ENCODE measurements at regions not wholly inside any gene's neighbourhood (a gene's known extent, or its start where the extent isn't known, plus 50 kb on each side); places are given as distances from the start of the nearest gene placed in this dataset.

GRCh38 chr3:55368366-55368765, 118.7 kb downstream of the WNT5A start:
- no peak for TF ChIP-seq CTCF (conservative IDR thresholded peaks at IDR 0.05; ENCODE audit: low read depth, low read length)
- no peak for DNase-seq (ENCODE audit: low read depth)
- H3K4me3 ChIP-seq (ENCODE audit: low read depth, low read length) = no peak overlapping the region

GRCh38 chr3:55367384-55367783, 119.7 kb downstream of the WNT5A start:
- no peak for TF ChIP-seq CTCF (conservative IDR thresholded peaks at IDR 0.05; ENCODE audit: low read depth, low read length)
- DNase-seq (ENCODE audit: low read depth) = no peak
- no peak overlapping the region for H3K4me3 ChIP-seq (ENCODE audit: low read depth, low read length)

- TF ChIP-seq CTCF (conservative IDR thresholded peaks at IDR 0.05; ENCODE audit: low read depth, low read length) = no peak
- no peak for DNase-seq (ENCODE audit: low read depth)
- H3K4me3 ChIP-seq (ENCODE audit: low read depth, low read length) = no peak overlapping the region
Measured at GRCh38 chr3:55364421-55364820, 122.7 kb downstream of the WNT5A start.

DNA sequence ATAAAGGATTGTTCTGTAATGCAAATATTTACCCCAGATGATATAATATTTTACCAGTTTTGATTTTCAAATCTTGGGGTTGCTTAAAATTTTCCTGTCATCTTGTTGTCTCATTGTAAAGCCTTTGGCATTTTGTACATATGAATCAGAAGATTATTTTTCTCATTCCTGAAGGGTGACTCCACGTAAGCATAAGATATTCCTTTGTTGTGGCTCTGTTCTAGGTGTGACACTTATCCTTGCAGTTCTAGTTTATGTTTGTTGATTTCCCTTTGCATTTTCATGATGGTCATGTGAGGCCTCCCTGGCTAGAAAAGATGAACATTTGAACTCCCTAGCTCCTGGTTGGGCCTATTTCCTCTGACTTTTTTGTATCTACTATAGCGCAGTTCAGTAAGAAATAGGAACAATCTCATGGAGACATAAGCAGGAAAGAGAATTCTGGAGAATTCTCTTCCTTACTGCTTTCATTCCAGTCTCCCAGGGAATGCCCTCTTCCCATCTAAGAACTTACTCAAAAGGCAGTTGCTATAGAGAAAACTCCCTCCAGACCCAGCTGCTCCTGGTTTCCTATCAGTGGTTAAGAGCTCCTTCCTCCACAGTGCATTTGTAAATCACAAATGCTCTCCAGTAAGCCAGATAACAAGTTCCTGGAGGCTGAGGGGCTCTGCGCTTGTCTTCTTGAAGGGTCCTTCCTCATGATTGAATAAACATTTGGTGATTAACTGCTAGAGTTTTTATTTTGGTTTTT, 124.7 kb downstream of the WNT5A start:
- no peak overlapping the region for H3K4me3 ChIP-seq (ENCODE audit: low read depth, low read length)
- DNase-seq (ENCODE audit: low read depth) = peak; percentile 50
- TF ChIP-seq CTCF (conservative IDR thresholded peaks at IDR 0.05; ENCODE audit: low read depth, low read length) = no peak

- TF ChIP-seq CTCF (conservative IDR thresholded peaks at IDR 0.05; ENCODE audit: low read depth, low read length) = no peak
- DNase-seq (ENCODE audit: low read depth) = no peak
- H3K4me3 ChIP-seq (ENCODE audit: low read depth, low read length) = no peak overlapping the region
Measured at GRCh38 chr3:55357796-55358195, 129.3 kb downstream of the WNT5A start.

- DNase-seq (ENCODE audit: low read depth) = no peak
- TF ChIP-seq CTCF (conservative IDR thresholded peaks at IDR 0.05; ENCODE audit: low read depth, low read length) = no peak
- no peak overlapping the region for H3K4me3 ChIP-seq (ENCODE audit: low read depth, low read length)
Measured at GRCh38 chr3:55352668-55353067, 134.4 kb downstream of the WNT5A start.

DNA sequence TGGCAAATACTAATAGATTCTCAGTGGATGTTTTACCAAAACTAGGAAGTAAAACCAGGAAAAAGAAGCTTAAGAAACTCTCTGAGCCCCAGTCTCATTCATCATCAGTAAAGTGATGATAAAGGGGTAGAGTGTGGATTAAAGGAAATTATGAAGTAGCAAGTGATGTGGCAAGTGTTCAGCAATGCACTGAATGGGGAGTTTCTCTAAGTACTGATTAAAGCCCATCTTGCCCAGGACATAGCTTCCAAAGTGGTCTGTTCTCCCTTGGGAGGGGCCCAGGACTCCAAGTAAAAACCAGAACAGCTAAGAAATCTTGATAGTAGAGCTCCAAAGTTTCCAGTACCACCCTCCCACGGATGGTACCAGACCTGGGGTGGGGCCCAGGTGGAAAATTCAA, 137.3 kb downstream of the WNT5A start:
- H3K4me3 ChIP-seq (ENCODE audit: low read depth, low read length) = no peak overlapping the region
- TF ChIP-seq CTCF (conservative IDR thresholded peaks at IDR 0.05; ENCODE audit: low read depth, low read length) = no peak
- no peak for DNase-seq (ENCODE audit: low read depth)
